ENCODE measurements at regions not wholly inside any gene's neighbourhood (a gene's known extent, or its start where the extent isn't known, plus 50 kb on each side); places are given as distances from the start of the nearest gene placed in this dataset.
"Not testable (repeated sequence)": the region's sequence is repeated elsewhere in the genome, so short reads cannot be mapped to it uniquely, and the experiment has no call there.

DNA sequence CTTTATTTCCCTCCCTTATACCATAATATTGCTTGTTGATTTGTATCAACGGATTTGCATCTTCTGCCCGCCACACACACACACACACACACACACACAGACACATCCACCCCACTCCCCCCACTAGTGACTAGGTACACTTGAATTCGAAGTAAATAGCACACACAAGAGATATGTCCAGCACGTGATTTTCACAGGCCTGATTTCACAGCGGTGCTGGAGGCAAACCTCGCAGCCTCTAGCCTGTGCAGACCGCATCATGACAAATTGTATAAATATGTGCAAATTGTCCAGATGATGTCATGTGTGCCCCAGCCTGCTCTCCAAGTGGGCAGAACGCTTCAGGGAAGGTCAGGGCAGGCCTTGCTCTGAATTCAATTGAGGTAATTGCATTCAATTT, 153.8 kb upstream of the TPTE start:
- TF ChIP-seq, protein P1, sequence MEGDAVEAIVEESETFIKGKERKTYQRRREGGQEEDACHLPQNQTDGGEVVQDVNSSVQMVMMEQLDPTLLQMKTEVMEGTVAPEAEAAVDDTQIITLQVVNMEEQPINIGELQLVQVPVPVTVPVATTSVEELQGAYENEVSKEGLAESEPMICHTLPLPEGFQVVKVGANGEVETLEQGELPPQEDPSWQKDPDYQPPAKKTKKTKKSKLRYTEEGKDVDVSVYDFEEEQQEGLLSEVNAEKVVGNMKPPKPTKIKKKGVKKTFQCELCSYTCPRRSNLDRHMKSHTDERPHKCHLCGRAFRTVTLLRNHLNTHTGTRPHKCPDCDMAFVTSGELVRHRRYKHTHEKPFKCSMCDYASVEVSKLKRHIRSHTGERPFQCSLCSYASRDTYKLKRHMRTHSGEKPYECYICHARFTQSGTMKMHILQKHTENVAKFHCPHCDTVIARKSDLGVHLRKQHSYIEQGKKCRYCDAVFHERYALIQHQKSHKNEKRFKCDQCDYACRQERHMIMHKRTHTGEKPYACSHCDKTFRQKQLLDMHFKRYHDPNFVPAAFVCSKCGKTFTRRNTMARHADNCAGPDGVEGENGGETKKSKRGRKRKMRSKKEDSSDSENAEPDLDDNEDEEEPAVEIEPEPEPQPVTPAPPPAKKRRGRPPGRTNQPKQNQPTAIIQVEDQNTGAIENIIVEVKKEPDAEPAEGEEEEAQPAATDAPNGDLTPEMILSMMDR (IDR thresholded peaks at IDR 0.05): not testable (repeated sequence)
- TF ChIP-seq, protein P2, sequence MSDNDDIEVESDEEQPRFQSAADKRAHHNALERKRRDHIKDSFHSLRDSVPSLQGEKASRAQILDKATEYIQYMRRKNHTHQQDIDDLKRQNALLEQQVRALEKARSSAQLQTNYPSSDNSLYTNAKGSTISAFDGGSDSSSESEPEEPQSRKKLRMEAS (CRISPR knock-in tag; IDR thresholded peaks at IDR 0.05): not testable (repeated sequence)
- TF ChIP-seq, protein P3, sequence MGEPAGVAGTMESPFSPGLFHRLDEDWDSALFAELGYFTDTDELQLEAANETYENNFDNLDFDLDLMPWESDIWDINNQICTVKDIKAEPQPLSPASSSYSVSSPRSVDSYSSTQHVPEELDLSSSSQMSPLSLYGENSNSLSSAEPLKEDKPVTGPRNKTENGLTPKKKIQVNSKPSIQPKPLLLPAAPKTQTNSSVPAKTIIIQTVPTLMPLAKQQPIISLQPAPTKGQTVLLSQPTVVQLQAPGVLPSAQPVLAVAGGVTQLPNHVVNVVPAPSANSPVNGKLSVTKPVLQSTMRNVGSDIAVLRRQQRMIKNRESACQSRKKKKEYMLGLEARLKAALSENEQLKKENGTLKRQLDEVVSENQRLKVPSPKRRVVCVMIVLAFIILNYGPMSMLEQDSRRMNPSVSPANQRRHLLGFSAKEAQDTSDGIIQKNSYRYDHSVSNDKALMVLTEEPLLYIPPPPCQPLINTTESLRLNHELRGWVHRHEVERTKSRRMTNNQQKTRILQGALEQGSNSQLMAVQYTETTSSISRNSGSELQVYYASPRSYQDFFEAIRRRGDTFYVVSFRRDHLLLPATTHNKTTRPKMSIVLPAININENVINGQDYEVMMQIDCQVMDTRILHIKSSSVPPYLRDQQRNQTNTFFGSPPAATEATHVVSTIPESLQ (CRISPR knock-in tag; IDR thresholded peaks at IDR 0.05): not testable (repeated sequence)
- TF ChIP-seq ZNF263 (CRISPR knock-in tag; IDR thresholded peaks at IDR 0.05; ENCODE audit: low read depth); ZNF138 (CRISPR knock-in tag; conservative IDR thresholded peaks at IDR 0.05): not testable (repeated sequence)
